ENCODE measurements at regions not wholly inside any gene's neighbourhood (a gene's known extent, or its start where the extent isn't known, plus 50 kb on each side); places are given as distances from the start of the nearest gene placed in this dataset.

- TF ChIP-seq POLR2A (IDR thresholded peaks at IDR 0.05) (no peak), CTCF (IDR thresholded peaks at IDR 0.05) (no peak), POLR2AphosphoS5 (IDR thresholded peaks at IDR 0.05) (no peak)
- H3K9me3 ChIP-seq: no peaks in the 10 kb centered on the region
- H3K27ac ChIP-seq: no peak overlapping the region
- no peak overlapping the region for H3K4me3 ChIP-seq
- intact Hi-C loops (cut with DNase I; ENCODE audit: low total_unique reads): no loop called here
- no peak for DNase-seq (ENCODE audit: low spot score in 2 of 2)
- no peaks in the 10 kb centered on the region for H3K36me3 ChIP-seq
- H3K27me3 ChIP-seq: no peaks in the 10 kb centered on the region
- no peaks in the 10 kb centered on the region for H3K4me1 ChIP-seq
Measured at GRCh38 chr12:76649099-76649498, 89.5 kb upstream of the OSBPL8 start.

GRCh38 chr12:76652402-76652801 is 92.8 kb upstream of the OSBPL8 start:
- H3K36me3 ChIP-seq: no peaks in the 10 kb centered on the region
- intact Hi-C loops (cut with DNase I; ENCODE audit: low total_unique reads): no loop called here

GRCh38 chr12:76653342-76653741 is 93.8 kb upstream of the OSBPL8 start:
- intact Hi-C loops (cut with DNase I; ENCODE audit: low total_unique reads): no loop called here

More at GRCh38 chr12:76652402-76652801, 92.8 kb upstream of the OSBPL8 start:
- TF ChIP-seq CTCF (IDR thresholded peaks at IDR 0.05) (no peak), POLR2A (IDR thresholded peaks at IDR 0.05) (no peak), POLR2AphosphoS5 (IDR thresholded peaks at IDR 0.05) (no peak)
- DNase-seq (ENCODE audit: low spot score in 2 of 2): no peak
- Histone ChIP-seq H3K9me3 (no peaks in the 10 kb centered on the region), H3K27ac (no peak overlapping the region), H3K4me1 (no peaks in the 10 kb centered on the region), H3K27me3 (no peaks in the 10 kb centered on the region), H3K4me3 (no peak overlapping the region)

GRCh38 chr12:76664731-76665130 is 99.2 kb upstream of the ZDHHC17 start:
- no peak for DNase-seq (ENCODE audit: low spot score in 2 of 2)
- TF ChIP-seq CTCF (IDR thresholded peaks at IDR 0.05) (no peak), POLR2AphosphoS5 (IDR thresholded peaks at IDR 0.05) (no peak), POLR2A (IDR thresholded peaks at IDR 0.05) (no peak)
- H3K4me3 ChIP-seq: no peak overlapping the region
- no peaks in the 10 kb centered on the region for H3K4me1 ChIP-seq
- H3K9me3 ChIP-seq: no peaks in the 10 kb centered on the region
- intact Hi-C loops (cut with DNase I; ENCODE audit: low total_unique reads): no loop called here
- no peak overlapping the region for H3K27ac ChIP-seq
- H3K27me3 ChIP-seq: no peaks in the 10 kb centered on the region
- no peaks in the 10 kb centered on the region for H3K36me3 ChIP-seq

More at GRCh38 chr12:76653342-76653741, 93.8 kb upstream of the OSBPL8 start:
- TF ChIP-seq CTCF (IDR thresholded peaks at IDR 0.05) (no peak), POLR2AphosphoS5 (IDR thresholded peaks at IDR 0.05) (no peak), POLR2A (IDR thresholded peaks at IDR 0.05) (no peak)
- H3K4me1 ChIP-seq: no peaks in the 10 kb centered on the region
- H3K4me3 ChIP-seq: no peak overlapping the region
- H3K27ac ChIP-seq: no peak overlapping the region
- H3K9me3 ChIP-seq: no peaks in the 10 kb centered on the region
- no peaks in the 10 kb centered on the region for H3K27me3 ChIP-seq
- no peaks in the 10 kb centered on the region for H3K36me3 ChIP-seq
- no peak for DNase-seq (ENCODE audit: low spot score in 2 of 2)

GRCh38 chr12:76666290-76666835 is 97.6 kb upstream of the ZDHHC17 start:
- no peak for DNase-seq (ENCODE audit: low spot score in 2 of 2)
- intact Hi-C loops (cut with DNase I; ENCODE audit: low total_unique reads): no loop called here
- H3K9me3 ChIP-seq: no peaks in the 10 kb centered on the region
- H3K4me1 ChIP-seq: no peaks in the 10 kb centered on the region
- H3K27me3 ChIP-seq: no peaks in the 10 kb centered on the region
- TF ChIP-seq POLR2AphosphoS5 (IDR thresholded peaks at IDR 0.05) (no peak), CTCF (IDR thresholded peaks at IDR 0.05) (no peak), POLR2A (IDR thresholded peaks at IDR 0.05) (no peak)
- H3K4me3 ChIP-seq: no peak overlapping the region
- no peak overlapping the region for H3K27ac ChIP-seq
- no peaks in the 10 kb centered on the region for H3K36me3 ChIP-seq
